HCT116 (cell line): ENCODE measurements at regions not wholly inside any gene's neighbourhood (a gene's known extent, or its start where the extent isn't known, plus 50 kb on each side); places are given as distances from the start of the nearest gene placed in this dataset.
"Not testable (repeated sequence)": the region's sequence is repeated elsewhere in the genome, so short reads cannot be mapped to it uniquely, and the experiment has no call there.

Source experiments
- ATAC-seq: fragments of 200-7000 bp; cut with Tn5 transposase; 2 replicates; pipeline ENCODE4 v1.9.1; 2020; ENCODE audit warnings: mild to moderate bottlenecking, moderate library complexity
- BruUV-seq: library from RNA; stranded (reverse); fragments of 400-500 nt; replicated peaks from 2 replicates; lab custom pipeline; 2021; lab: Mats Ljungman, UMichigan
- CTCF ChIA-PET: fragments of 300-600 bp; sonication (Branson Sonifier 250); formaldehyde crosslinking; loops from one replicate; lab custom pipeline; 2021; ENCODE audit warnings: antibody characterized with exemption; lab: Charles Lee
- POLR2A ChIA-PET: fragments of 300-600, 350-600 bp; sonication (Branson Sonifier 250); formaldehyde crosslinking; loops from one replicate; lab custom pipeline; 2021; ENCODE audit warnings: antibody characterized with exemption; lab: Charles Lee
- RAD21 ChIA-PET, 2 experiments: fragments of 300-600 bp; sonication (Branson Sonifier 250); formaldehyde crosslinking; loops; one replicate each; lab custom pipeline; 2023; ENCODE audit warnings: low total read pairs in 2 of 2; ENCODE audit not compliant: uncharacterized antibody in 2 of 2, unreplicated experiment in 2 of 2, low non-redundant PET in 1 of 2; lab: Charles Lee
- DNase-seq: peaks from one replicate; pipeline ENCODE4 v3.0.0-alpha.2; 2010; ENCODE audit warnings: low read depth, low spot score
- H2AFZ ChIP-seq: fragments of 200-600 bp; shearing (Covaris generic), sonication (generic); 2 replicates; pipeline ENCODE4 v1.6.1; 2017; ENCODE audit warnings: low read depth, mixed run types, mixed read lengths, antibody characterized with exemption, low read length; ENCODE audit not compliant: poor library complexity, severe bottlenecking
- H3K27ac ChIP-seq: 2 replicates; pipeline ENCODE4 v1.5.1; 2012; ENCODE audit warnings: low read depth, low read length
- H3K27me3 ChIP-seq: fragments of 200-600 bp; sonication (generic); 2 replicates; pipeline ENCODE4 v1.6.1; 2016; ENCODE audit warnings: mixed run types, low read length, mixed read lengths; ENCODE audit not compliant: insufficient read depth
- H3K36me3 ChIP-seq, 2 experiments: fragments of 200-500 bp in 1 of 2; fragments of 200-600 bp in 1 of 2; sonication (Bioruptor generic) in 1 of 2; sonication (generic) in 1 of 2; 2 replicates each; pipeline versions ENCODE4 v1.5.1 to v1.6.1; 2014 to 2016; ENCODE audit warnings: low read length in 2 of 2, inconsistent platforms in 1 of 2, mixed read lengths in 1 of 2, mixed run types in 1 of 2; ENCODE audit not compliant: insufficient read depth in 2 of 2, control insufficient read depth in 1 of 2
- H3K4me1 ChIP-seq, 2 experiments: fragments of 200-600 bp in 1 of 2; sonication (generic) in 1 of 2; 2 replicates each; pipeline versions ENCODE4 v1.5.1 to v1.6.1; 2012 to 2017; ENCODE audit warnings: low read length in 2 of 2, inconsistent platforms in 1 of 2, mild to moderate bottlenecking in 1 of 2, mixed read lengths in 1 of 2, mixed run types in 1 of 2, moderate library complexity in 1 of 2; ENCODE audit not compliant: insufficient read depth in 2 of 2, control insufficient read depth in 1 of 2
- H3K4me2 ChIP-seq: fragments of 200-600 bp; sonication (generic); 2 replicates; pipeline ENCODE4 v1.6.1; 2017; ENCODE audit warnings: mixed run types, low read length, mixed read lengths
- H3K4me3 ChIP-seq, 2 experiments: fragments of 200-600 bp in 1 of 2; sonication (generic) in 1 of 2; replicated peaks in 1 of 2; 2 replicates each; pipeline ENCODE4 v1.5.1; 2011 to 2016; ENCODE audit warnings: low read length in 2 of 2, control low read depth in 1 of 2, low read depth in 1 of 2, mild to moderate bottlenecking in 1 of 2, mixed read lengths in 1 of 2, mixed run types in 1 of 2
- H3K79me2 ChIP-seq: fragments of 200-600 bp; sonication (generic); 2 replicates; pipeline ENCODE4 v1.6.1; 2017; ENCODE audit warnings: mild to moderate bottlenecking, mixed run types, low read length, moderate library complexity, mixed read lengths; ENCODE audit not compliant: insufficient read depth
- H3K9ac ChIP-seq: fragments of 200-600 bp; sonication (generic); 2 replicates; pipeline ENCODE4 v1.6.1; 2016; ENCODE audit warnings: low read length, mixed read lengths
- H3K9me2 ChIP-seq: fragments of 200-600 bp; sonication (generic), shearing (Covaris generic); 2 replicates; pipeline ENCODE4 v1.6.1; 2017; ENCODE audit warnings: mixed run types, mild to moderate bottlenecking, moderate library complexity; ENCODE audit not compliant: insufficient read depth
- H3K9me3 ChIP-seq, 2 experiments: fragments of 200-500 bp in 1 of 2; fragments of 200-600 bp in 1 of 2; sonication (Bioruptor generic) in 1 of 2; sonication (generic) in 1 of 2; 2 replicates each; pipeline ENCODE4 v1.6.1; 2014 to 2017; ENCODE audit warnings: low read length in 2 of 2, mixed read lengths in 2 of 2, inconsistent platforms in 1 of 2, low read depth in 1 of 2, mild to moderate bottlenecking in 1 of 2, mixed run types in 1 of 2, moderate library complexity in 1 of 2; ENCODE audit not compliant: control insufficient read depth in 1 of 2, insufficient read depth in 1 of 2
- H4K20me1 ChIP-seq: fragments of 200-600 bp; sonication (generic), shearing (Covaris generic); 2 replicates; pipeline ENCODE4 v1.6.1; 2017; ENCODE audit warnings: mixed run types, mild to moderate bottlenecking, moderate library complexity; ENCODE audit not compliant: insufficient read depth
- SP1 ChIP-seq: IDR thresholded peaks from 2 replicates; pipeline ENCODE4 v1.6.1; 2012; ENCODE audit warnings: low read depth
- intact Hi-C: fragments of 100-400 bp; cut with micrococcal nuclease; formaldehyde crosslinking; loops from 2 replicates; pipeline ENCODE4 v1.10.0; 2022
- TF ChIP-seq, protein P1 (sequence below): IDR thresholded peaks from 2 replicates; pipeline ENCODE4 v1.6.1; 2012; ENCODE audit warnings: low read depth

DNA sequence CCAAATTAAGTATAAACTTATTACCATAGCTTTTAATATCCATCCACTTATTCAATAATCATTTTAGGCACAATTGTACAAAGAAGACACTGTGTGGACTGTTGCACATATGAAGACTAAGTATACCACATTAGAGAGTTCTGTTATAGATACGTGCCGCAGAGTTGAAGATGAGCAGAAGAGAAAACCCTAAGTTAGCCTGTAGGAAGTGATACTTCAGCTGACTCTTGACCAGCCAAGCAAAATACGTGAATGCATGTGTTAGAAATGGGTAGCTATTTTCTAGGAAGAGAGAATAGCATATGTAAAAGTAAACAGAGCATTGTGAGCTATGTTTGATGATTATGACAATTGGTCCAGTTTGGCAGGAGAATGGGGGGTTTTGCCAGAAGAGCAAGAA lies 272.0 kb upstream of the ATP11B start:
- ChIA-PET POLR2A (no interaction called here), CTCF (no interaction called here), RAD21 (no interaction called here)
- H3K9ac ChIP-seq, result no peak overlapping the region
- H3K9me2 ChIP-seq, result no peaks in the 10 kb centered on the region
- TF ChIP-seq SP1, result no peak
- TF ChIP-seq, protein P1, sequence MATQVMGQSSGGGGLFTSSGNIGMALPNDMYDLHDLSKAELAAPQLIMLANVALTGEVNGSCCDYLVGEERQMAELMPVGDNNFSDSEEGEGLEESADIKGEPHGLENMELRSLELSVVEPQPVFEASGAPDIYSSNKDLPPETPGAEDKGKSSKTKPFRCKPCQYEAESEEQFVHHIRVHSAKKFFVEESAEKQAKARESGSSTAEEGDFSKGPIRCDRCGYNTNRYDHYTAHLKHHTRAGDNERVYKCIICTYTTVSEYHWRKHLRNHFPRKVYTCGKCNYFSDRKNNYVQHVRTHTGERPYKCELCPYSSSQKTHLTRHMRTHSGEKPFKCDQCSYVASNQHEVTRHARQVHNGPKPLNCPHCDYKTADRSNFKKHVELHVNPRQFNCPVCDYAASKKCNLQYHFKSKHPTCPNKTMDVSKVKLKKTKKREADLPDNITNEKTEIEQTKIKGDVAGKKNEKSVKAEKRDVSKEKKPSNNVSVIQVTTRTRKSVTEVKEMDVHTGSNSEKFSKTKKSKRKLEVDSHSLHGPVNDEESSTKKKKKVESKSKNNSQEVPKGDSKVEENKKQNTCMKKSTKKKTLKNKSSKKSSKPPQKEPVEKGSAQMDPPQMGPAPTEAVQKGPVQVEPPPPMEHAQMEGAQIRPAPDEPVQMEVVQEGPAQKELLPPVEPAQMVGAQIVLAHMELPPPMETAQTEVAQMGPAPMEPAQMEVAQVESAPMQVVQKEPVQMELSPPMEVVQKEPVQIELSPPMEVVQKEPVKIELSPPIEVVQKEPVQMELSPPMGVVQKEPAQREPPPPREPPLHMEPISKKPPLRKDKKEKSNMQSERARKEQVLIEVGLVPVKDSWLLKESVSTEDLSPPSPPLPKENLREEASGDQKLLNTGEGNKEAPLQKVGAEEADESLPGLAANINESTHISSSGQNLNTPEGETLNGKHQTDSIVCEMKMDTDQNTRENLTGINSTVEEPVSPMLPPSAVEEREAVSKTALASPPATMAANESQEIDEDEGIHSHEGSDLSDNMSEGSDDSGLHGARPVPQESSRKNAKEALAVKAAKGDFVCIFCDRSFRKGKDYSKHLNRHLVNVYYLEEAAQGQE, result no peak
- no peaks in the 10 kb centered on the region for H3K27me3 ChIP-seq
- no peaks in the 10 kb centered on the region for H3K36me3 ChIP-seq
- no peak overlapping the region for H3K27ac ChIP-seq
- BruUV-seq, result no TSS peak
- no peak overlapping the region for H3K4me2 ChIP-seq
- intact Hi-C loops, result no loop called here
- H2AFZ ChIP-seq, result no peak overlapping the region
- no peaks in the 10 kb centered on the region for H4K20me1 ChIP-seq
- DNase-seq, result no peak
- H3K4me1 ChIP-seq, result no peaks in the 10 kb centered on the region
- H3K9me3 ChIP-seq, result no peaks in the 10 kb centered on the region
- no peak for ATAC-seq
- H3K79me2 ChIP-seq, result no peaks in the 10 kb centered on the region
- H3K4me3 ChIP-seq, result no peak overlapping the region

DNA sequence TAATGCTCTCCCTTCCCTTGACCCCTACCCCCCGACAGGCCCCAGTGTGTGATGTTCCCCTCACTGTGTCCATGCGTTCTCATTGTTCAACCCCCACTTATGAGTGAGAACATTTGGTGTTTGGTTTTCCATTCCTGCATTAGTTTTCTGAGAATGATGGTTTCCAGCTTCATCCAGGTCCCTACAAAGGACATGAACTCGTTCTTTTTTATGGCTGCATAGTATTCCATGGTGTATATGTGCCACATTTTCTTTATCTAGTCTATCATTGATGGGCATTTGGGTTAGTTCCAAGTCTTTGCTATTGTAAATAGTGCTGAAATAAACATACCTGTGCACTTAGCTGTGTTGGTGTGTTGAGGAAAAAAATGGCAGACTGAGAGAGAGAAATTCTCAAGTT lies 269.9 kb upstream of the ATP11B start:
- H3K9me2 ChIP-seq, H4K20me1 ChIP-seq, H3K4me1 ChIP-seq, H3K9ac ChIP-seq, DNase-seq, H3K4me2 ChIP-seq, H3K36me3 ChIP-seq, H3K9me3 ChIP-seq, H3K27ac ChIP-seq, CTCF ChIA-PET, BruUV-seq, H2AFZ ChIP-seq, ATAC-seq, intact Hi-C loops, H3K79me2 ChIP-seq, H3K4me3 ChIP-seq, H3K27me3 ChIP-seq, POLR2A ChIA-PET, RAD21 ChIA-PET: not testable (repeated sequence)
